Mesothelial cell of epicardium (in vitro differentiated cells): ENCODE measurements at regions not wholly inside any gene's neighbourhood (a gene's known extent, or its start where the extent isn't known, plus 50 kb on each side); places are given as distances from the start of the nearest gene placed in this dataset.
"Not testable (repeated sequence)": the region's sequence is repeated elsewhere in the genome, so short reads cannot be mapped to it uniquely, and the experiment has no call there.

Experiments
- DNase-seq, 2 experiments: peaks; one replicate each; pipeline ENCODE4 v3.0.0; 2021; ENCODE audit warnings: low spot score in 2 of 2; ENCODE audit not compliant: unreplicated experiment in 2 of 2
- H3K27ac Mint-ChIP-seq: 2 replicates; pipeline ENCODE4 v1.8.0; 2021; ENCODE audit warnings: mixed read lengths
- H3K27me3 Mint-ChIP-seq: 2 replicates; pipeline ENCODE4 v1.8.0; 2021; ENCODE audit warnings: low read depth, mixed read lengths
- H3K36me3 Mint-ChIP-seq: 2 replicates; pipeline ENCODE4 v1.8.0; 2021; ENCODE audit warnings: mixed read lengths
- H3K4me1 Mint-ChIP-seq: 2 replicates; pipeline ENCODE4 v1.8.0; 2021; ENCODE audit warnings: mixed read lengths
- H3K4me3 Mint-ChIP-seq: 2 replicates; pipeline ENCODE4 v1.8.0; 2021; ENCODE audit warnings: mild to moderate bottlenecking, moderate library complexity, mixed read lengths
- H3K9me3 Mint-ChIP-seq: 2 replicates; pipeline ENCODE4 v1.8.0; 2021; ENCODE audit warnings: mixed read lengths
- CTCF ChIP-seq: fragments of 200-600 bp; sonication (generic); IDR thresholded peaks from one replicate; pipeline ENCODE4 v1.5.0; 2021; ENCODE audit warnings: antibody characterized with exemption; ENCODE audit not compliant: unreplicated experiment

DNA sequence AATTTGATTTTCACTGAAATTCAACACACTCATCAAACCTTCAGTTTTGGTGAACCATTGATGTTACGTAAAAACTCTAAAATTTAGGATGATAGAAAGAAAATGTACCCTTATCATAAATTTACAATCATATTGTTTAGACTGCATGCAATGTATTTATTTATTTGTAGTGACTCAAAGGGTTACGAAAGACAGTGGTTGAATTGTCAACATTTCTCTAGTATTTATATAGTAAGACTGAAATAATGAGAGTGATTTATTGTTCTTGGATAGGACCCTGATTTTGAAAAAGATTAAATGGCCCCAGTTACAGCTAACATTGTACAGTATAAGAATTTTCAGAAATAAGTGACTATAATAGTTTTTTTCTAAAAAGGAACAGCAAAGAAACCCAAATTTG lies 591.5 kb downstream of the RFPL4B start:
- H3K4me1 Mint-ChIP-seq, result peaks cover 27% of the 10 kb centered on the region
- no peaks in the 10 kb centered on the region for H3K36me3 Mint-ChIP-seq
- DNase-seq, result no peak
- H3K27me3 Mint-ChIP-seq, result no peaks in the 10 kb centered on the region
- no peak overlapping the region for H3K4me3 Mint-ChIP-seq
- no peak overlapping the region for H3K27ac Mint-ChIP-seq
- H3K9me3 Mint-ChIP-seq, result no peaks in the 10 kb centered on the region
- TF ChIP-seq CTCF, result no peak

GRCh38 chr6:112939563-112939962 lies 592.4 kb downstream of the RFPL4B start:
- no peaks in the 10 kb centered on the region for H3K36me3 Mint-ChIP-seq
- no peak for TF ChIP-seq CTCF
- no peak overlapping the region for H3K4me3 Mint-ChIP-seq
- no peaks in the 10 kb centered on the region for H3K27me3 Mint-ChIP-seq
- H3K27ac Mint-ChIP-seq, result no peak overlapping the region
- peaks cover 27% of the 10 kb centered on the region for H3K4me1 Mint-ChIP-seq
- no peak for DNase-seq
- H3K9me3 Mint-ChIP-seq, result no peaks in the 10 kb centered on the region

- H3K4me1 Mint-ChIP-seq, result peaks cover 27% of the 10 kb centered on the region
- peaks cover under 1% of the 10 kb centered on the region for H3K9me3 Mint-ChIP-seq
- DNase-seq, result no peak
- no peak overlapping the region for H3K4me3 Mint-ChIP-seq
- H3K27ac Mint-ChIP-seq, result no peak overlapping the region
- TF ChIP-seq CTCF, result no peak
- no peaks in the 10 kb centered on the region for H3K27me3 Mint-ChIP-seq
- no peaks in the 10 kb centered on the region for H3K36me3 Mint-ChIP-seq
Measured at GRCh38 chr6:112941613-112942012, 594.5 kb downstream of the RFPL4B start.

DNA sequence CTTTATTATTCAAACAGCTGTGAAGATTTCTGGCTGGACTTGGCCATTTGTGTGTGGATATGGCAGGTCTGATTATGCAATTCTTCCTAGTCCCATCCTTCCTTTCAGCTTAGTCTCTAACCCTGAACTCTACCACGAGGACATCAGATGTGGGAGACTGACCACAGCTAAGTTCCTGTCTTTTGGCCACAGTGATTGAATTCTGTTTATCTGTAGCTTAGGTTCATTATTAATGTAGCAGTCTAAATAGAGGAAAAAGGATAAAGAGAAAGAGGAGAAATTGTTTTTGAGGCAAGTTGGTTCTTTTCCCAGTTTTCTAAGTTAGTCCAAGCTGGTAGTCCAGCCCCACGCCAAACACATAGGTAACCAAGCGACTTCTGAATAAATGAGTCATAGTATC lies 598.9 kb downstream of the RFPL4B start:
- no peak for TF ChIP-seq CTCF

DNA sequence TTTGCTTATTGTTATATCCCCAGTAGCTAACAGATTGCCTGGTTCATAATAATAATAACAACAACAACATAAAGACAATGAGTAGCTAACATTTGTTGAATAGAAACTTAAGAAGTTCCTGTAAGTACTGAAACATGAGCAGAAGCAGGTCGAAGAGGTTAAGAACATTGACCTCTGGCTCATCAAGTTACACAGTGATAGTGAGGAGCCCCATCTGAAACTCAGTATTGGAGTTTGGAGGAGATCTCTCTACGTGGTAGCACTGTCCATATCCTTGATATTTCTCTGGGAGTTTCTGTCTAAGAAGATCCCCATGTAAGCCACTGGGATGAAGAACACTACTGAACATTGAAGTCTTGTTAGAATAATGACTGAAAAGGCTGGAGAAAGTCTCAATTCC lies 600.4 kb downstream of the RFPL4B start:
- TF ChIP-seq CTCF, result no peak
- no peak overlapping the region for H3K27ac Mint-ChIP-seq
- H3K4me3 Mint-ChIP-seq, result no peak overlapping the region
- peaks cover 8% of the 10 kb centered on the region for H3K9me3 Mint-ChIP-seq
- no peak for DNase-seq
- H3K27me3 Mint-ChIP-seq, result no peaks in the 10 kb centered on the region
- H3K4me1 Mint-ChIP-seq, result peaks cover 16% of the 10 kb centered on the region
- no peaks in the 10 kb centered on the region for H3K36me3 Mint-ChIP-seq

More for the DNA sequence above, 598.9 kb downstream of the RFPL4B start:
- Mint-ChIP-seq H3K4me3 (no peak overlapping the region), H3K9me3 (peaks cover 6% of the 10 kb centered on the region), H3K27me3 (no peaks in the 10 kb centered on the region), H3K4me1 (peaks cover 13% of the 10 kb centered on the region), H3K36me3 (no peaks in the 10 kb centered on the region), H3K27ac (no peak overlapping the region)
- DNase-seq, result no peak

DNA sequence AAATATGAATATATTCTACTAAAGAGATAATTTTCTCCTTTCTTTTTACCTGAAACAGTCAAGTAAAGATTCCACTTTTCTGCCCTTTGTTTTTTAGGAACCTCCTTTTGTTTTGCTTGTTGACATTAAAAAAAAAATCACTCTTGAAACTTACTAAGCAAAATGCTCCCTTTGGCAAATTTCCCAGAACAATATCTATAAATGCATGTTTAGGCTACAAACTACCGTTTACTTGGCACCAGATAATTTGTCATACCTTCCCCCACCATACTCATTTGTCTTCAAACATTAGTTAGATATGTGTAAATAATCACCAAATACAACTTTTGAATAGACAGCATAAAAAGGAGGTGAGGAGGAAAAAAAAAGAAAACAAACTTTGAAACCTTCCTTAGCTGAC lies 604.7 kb downstream of the RFPL4B start:
- H3K4me3 Mint-ChIP-seq, result no peak overlapping the region
- H3K36me3 Mint-ChIP-seq, result peaks cover 3% of the 10 kb centered on the region

DNA sequence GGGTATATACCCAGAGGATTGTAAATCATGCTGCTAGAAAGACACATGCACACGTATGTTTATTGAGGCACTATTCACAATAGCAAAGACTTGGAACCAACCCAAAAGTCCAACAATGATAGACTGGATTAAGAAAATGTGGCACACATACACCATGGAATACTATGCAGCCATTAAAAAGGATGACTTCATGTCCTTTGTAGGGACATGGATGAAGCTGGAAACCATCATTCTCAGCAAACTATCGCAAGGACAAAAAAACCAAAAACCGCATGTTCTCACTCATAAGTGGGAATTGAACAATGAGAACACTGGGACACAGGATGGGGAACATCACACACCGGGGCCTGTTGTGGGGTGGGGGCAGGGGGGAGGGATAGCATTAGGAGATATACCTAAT lies 608.6 kb downstream of the RFPL4B start:
- not testable (repeated sequence) for H3K4me3 Mint-ChIP-seq, H3K9me3 Mint-ChIP-seq, DNase-seq, H3K27ac Mint-ChIP-seq, H3K27me3 Mint-ChIP-seq, H3K36me3 Mint-ChIP-seq
- peaks cover 30% of the 10 kb centered on the region for H3K4me1 Mint-ChIP-seq

More for the DNA sequence above, 604.7 kb downstream of the RFPL4B start:
- no peaks in the 10 kb centered on the region for H3K27me3 Mint-ChIP-seq
- H3K27ac Mint-ChIP-seq, result peak overlapping the region; percentile 52
- DNase-seq, result no peak
- H3K9me3 Mint-ChIP-seq, result peaks cover 5% of the 10 kb centered on the region
- TF ChIP-seq CTCF, result no peak
- peaks cover 22% of the 10 kb centered on the region for H3K4me1 Mint-ChIP-seq
